ACHN (cell line): ENCODE measurements at regions not wholly inside any gene's neighbourhood (a gene's known extent, or its start where the extent isn't known, plus 50 kb on each side); places are given as distances from the start of the nearest gene placed in this dataset.

ENCODE experiments used
- DNase-seq: peaks from one replicate; pipeline ENCODE4 v3.0.0-alpha.2; 2015
- in situ Hi-C: cut with HindIII; loops from 2 replicates; pipeline ENCODE4 v1.10.0; 2017; ENCODE audit warnings: low sequenced_read_pairs, low pct_ligation_motif_present, low pct_unique_long_range_greater_than_20kb

DNA sequence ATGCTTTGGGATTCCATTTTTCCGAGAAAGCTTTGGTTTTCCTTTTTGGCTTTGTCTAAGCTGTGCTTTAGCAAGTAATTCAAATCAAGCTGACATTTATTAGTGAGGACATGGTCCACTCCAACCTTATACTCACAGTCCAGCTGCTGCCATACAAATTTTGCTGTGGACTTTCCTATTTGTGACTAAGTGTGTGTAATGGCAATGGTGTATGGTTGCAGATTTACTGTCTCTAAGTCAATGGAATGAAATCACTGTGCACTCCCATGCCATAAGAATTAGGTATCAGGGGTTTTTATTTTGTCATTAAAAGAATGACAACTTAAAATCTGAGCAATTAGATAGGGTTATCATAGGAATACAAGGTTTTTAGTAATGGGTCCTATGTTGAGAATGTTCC is 530.0 kb downstream of the CCDC171 start:
- in situ Hi-C loops, result no loop called here
- no peak for DNase-seq

DNA sequence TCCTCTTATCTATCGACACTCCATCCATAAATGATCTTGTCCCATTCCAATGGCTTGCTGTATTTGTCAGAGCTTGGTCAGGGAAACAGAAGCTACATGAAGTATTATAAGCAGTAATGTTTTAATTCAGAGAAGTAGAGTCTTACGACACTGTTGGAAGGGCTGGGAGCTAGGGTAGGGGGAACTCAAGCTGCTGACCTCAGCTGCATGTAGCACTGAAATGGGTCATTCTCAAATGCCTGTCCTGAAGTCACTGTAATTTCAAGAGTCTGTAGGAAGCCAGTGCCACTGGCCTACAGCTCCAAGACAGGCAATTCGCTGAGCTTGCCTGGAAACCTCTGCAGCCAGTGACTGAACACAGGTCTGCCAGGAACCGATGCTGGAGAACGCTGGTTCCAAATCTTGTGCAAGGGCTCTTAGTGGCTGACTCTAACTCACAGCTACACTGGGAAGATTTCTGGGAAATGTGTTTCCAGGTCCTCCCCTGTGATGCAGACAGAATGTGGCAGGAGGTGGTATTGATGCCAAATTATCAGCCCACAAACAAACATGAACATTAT is 532.4 kb downstream of the CCDC171 start:
- in situ Hi-C loops, result no loop called here

GRCh38 chr9:16090907-16091629 is 538.2 kb downstream of the CCDC171 start:
- in situ Hi-C loops, result no loop called here
- no peak for DNase-seq

More for the DNA sequence above, 532.4 kb downstream of the CCDC171 start:
- no peak for DNase-seq

GRCh38 chr9:16092142-16093091 is 539.6 kb downstream of the CCDC171 start:
- DNase-seq, result no peak
- in situ Hi-C loops, result no loop called here

- DNase-seq, result no peak
- in situ Hi-C loops, result no loop called here
Measured at GRCh38 chr9:16098306-16098705, 545.5 kb downstream of the CCDC171 start.

DNA sequence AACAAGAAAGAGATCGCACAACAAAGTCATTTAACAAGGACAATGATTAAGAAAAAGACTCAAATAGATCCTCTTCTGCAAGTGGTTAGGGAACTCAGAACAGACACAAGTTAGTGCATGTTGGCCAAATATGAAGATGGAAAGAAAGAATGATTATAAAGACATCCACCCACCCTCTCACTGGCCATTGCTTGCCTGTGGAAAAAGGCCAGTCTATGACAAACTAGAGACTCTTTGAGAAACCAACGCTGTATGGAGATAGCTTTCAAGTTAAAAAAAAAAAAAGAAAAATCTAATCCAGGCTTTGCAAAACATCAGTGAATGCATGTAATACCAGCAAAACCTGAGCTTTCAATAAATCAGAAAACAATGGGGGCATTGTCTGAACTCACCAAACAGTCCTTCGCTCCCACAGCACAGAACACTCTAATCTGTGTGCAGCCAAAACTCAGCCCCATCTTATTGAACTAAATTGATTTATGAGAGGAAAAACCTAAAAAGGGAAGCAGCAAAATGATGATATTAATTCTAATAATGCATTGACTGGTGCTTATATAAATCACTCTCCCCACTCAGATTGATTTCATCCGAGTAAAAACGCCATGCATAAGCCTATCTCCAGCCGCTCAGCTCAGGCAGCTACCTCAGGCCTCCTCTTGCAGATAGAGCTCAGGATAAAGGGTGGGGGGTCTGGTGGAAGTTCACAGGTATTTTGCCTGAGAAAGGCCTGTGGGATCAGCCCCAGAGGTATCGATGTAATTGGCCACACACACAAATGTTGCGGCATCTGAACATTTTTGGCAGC is 547.1 kb downstream of the CCDC171 start:
- no peak for DNase-seq
- in situ Hi-C loops, result no loop called here

DNA sequence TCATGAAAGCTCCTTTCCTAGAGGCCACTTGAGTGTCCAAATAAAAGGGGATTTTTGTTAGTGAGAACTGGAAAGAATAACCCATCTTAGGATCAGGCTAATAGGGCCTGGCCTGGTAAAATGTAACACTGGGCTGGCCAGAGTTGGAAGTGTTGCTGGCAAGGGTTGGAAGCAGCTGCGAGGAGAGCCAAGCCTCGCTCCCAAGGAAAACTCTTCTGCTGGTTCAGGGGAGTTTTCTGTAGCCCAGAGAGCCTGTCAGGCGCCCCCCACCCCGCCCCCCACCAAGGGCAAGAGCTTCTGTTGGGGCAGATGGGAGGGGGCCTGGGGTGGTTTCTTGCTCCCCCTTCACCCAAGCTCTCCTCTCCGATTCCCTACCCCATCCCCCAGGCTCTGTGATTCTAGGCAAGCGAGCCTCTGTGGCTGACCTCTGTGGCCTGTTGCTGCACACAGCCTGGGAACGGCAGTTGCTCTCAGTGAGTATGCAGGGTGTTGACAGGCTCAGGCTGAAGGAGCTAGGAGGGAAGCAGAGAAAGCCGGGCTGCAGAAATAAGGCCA is 547.8 kb downstream of the CCDC171 start:
- DNase-seq, result no peak
- in situ Hi-C loops, result no loop called here

GRCh38 chr9:16102154-16102553 is 549.3 kb downstream of the CCDC171 start:
- in situ Hi-C loops, result no loop called here
- DNase-seq, result no peak

DNA sequence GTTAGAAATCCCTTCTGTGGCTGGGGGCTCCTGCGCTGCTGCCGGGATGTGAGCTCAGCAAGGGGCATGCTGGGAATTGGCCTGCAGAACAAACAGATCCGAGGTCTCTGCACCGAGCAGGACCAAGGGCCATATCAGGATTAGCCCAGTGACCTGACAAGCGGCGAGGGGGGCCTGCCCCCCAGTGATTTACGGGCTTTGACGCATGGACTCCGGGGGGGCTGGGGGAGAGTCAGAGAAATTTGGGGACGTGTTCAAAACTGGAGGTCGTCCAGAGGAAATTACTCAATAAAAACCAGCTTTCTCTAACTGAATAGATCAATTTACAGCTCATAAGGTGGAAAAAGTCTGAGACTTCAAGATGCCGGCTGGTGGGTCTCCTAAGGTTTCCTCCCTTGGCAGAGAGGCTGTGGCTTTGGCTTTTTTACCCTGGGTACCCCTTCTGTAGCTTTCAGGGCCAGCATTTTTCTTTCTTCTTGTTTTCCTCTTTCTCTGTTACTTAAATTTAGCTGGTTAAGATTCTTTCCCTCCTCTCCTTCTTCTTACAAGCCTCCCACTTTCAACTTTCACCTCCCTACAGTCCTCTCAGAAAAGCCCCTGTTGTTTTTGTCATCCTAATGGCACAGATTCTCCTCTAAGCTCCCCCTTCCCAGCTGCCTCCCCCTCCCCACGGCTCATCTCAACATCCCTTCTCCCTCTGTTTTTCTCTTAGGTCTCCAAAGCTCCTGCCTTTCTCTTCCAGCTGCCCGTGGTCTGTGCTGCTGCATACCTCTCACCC is 551.0 kb downstream of the CCDC171 start:
- no peak for DNase-seq
- in situ Hi-C loops, result no loop called here

DNA sequence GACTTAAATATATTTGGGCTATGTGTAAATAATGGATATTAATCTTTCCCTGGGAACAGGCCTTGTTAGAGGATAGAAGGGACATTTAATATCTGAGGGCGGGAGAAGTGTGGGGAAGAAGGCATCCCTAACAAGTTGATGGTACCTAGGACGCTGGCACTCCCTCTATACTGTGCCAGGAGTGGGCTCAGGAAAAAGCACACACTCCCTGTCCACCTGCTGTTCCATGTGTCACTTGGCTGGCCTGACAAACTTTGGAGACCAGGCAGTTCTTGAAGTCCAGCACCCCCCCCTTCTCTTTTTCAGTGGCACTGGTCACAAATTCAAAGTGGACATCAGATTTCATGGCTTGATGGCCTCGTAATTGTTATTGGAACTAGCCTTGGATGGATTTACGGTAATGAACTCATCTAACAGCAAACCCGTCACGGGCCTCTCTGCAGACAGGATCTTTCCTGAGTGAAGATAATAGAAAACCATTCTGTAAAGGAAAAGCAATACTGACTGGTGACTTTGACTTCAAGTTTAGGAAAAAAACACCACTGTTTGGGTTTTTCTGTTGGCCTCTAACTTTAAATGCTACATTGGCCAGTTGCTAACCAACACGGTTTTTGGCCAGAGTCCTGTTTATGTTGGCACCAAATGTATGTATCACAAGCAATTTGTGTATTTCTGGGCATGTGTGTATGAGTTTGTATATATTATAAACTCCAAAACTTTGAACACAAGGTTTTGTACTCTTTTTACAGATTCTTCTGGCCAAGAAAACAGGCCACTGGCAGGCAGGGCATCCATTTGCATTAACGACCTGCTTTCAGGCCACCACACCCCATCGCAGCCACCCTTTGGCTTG is 552.6 kb downstream of the CCDC171 start:
- DNase-seq, result no peak
- in situ Hi-C loops, result no loop called here

DNA sequence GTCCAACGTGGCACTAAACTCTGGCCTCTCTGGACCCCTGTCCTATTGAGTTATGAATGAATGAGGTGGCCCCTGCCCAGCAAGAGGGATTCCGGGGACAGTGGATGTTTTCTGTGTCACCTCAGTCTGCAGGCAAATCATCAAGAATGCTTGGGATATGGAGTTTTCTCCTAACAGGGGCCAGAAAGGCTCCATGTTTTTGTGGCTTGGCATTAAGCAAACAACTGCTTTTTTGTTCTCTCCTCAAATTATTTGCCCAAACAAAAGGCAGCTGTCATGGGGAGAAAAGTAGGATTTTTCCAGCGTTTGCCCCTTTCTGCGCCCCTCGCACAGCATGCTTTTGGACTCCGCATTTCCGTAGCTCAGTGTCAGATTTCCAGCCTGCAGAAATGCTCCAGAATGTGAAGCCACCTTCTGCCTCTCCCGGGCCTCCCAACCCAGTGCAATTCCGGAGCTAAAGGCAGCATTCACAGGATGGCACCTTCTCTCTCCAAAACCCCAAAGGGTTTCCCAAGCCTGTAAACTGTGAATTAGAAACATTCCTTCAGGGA is 553.3 kb downstream of the CCDC171 start:
- in situ Hi-C loops, result no loop called here
- no peak for DNase-seq

- DNase-seq, result no peak
- in situ Hi-C loops, result no loop called here
Measured at GRCh38 chr9:16112116-16112515, 559.3 kb downstream of the CCDC171 start.

DNA sequence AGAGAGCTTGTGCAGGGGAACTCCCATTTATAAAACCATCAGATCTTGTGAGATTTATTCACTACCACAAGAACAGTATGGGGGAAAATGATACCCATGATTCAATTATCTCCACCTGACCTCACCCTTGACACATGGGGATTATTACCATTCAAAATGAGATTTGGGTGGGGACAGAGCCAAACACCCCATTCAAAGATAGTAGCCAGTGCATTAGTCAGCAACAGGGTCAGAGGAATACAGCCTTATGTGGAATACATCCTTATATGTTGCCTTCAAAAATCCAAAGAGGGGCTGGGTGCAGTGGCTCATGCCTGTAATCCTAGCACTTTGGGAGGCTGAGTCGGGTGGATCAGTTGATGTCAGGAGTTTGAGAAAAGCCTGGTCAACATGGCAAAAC is 563.2 kb downstream of the CCDC171 start:
- DNase-seq, result no peak
- in situ Hi-C loops, result no loop called here

GRCh38 chr9:16118043-16118442 is 565.2 kb downstream of the CCDC171 start:
- in situ Hi-C loops, result no loop called here
- no peak for DNase-seq

DNA sequence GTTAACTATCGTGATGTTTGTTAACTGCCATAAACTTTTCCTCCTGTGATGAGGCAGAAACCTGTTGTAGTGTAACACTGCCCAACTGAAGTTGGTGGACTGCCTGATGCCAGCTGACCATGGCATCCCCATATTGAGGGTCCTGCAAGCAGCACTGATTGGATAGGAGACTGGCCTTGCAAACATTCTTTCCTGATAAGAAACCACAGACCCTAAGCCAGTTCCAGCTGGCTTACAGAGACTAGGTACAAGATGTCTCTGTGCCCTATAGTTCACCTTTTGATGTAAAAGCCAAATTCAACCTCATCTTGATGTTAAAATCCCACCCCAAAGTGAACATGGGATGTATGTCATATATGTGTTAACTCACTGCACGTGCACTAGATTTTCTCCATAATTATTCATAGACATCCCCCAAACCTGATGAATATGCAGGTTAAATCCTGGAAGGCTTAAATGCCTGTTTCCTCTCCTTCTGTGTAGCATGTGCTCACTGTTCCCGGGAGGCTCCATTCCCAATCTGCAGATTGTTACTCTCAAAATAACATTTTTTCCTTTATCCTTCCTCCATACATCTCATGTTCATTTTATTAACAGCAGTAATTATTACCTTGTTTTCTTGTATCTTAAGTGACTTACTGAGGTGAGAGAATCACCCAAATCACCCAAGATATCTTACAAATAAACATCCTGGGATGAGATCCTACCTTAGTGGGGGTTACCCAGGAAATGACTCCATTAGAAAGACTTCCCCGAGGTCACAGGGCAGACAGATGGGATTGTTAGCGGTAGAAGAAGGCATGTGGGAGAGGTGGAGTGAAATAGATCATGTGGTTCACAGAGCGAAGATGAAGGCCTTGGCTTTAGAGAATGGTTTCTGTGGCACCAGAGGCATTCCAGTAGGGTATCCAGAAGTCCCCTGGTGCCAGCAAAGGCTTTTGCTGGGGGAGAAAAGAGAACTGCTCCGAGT is 566.7 kb downstream of the CCDC171 start:
- in situ Hi-C loops, result no loop called here
- DNase-seq, result peak; percentile 41

- no peak for DNase-seq
- in situ Hi-C loops, result no loop called here
Measured at GRCh38 chr9:16120231-16120641, 567.4 kb downstream of the CCDC171 start.
